Immature natural killer cell (primary cell): ENCODE measurements at regions not wholly inside any gene's neighbourhood (a gene's known extent, or its start where the extent isn't known, plus 50 kb on each side); places are given as distances from the start of the nearest gene placed in this dataset.

Experiments
- DNase-seq, 3 donors: peaks; one replicate each; pipeline ENCODE4 v3.0.0; 2022; ENCODE audit warnings: mixed read lengths in 1 of 3
- H3K27ac Mint-ChIP-seq, 6 donors: one replicate each; pipeline ENCODE4 v1.8.0; 2020; ENCODE audit warnings: mixed read lengths in 6 of 6, mild to moderate bottlenecking in 5 of 6, inconsistent platforms in 4 of 6, moderate library complexity in 3 of 6
- H3K27me3 Mint-ChIP-seq, 3 donors: one replicate each; pipeline ENCODE4 v1.8.0; 2020 to 2021; ENCODE audit warnings: low read depth in 3 of 3, mild to moderate bottlenecking in 3 of 3, mixed read lengths in 3 of 3, moderate library complexity in 3 of 3, inconsistent platforms in 1 of 3
- H3K36me3 Mint-ChIP-seq, 3 donors: one replicate each; pipeline ENCODE4 v1.8.0; 2020; ENCODE audit warnings: mixed read lengths in 3 of 3, inconsistent platforms in 2 of 3, mild to moderate bottlenecking in 2 of 3
- H3K4me1 Mint-ChIP-seq, 2 donors: one replicate each; pipeline ENCODE4 v1.8.0; 2020; ENCODE audit warnings: inconsistent platforms in 2 of 2, mild to moderate bottlenecking in 2 of 2, mixed read lengths in 2 of 2, moderate library complexity in 1 of 2
- H3K4me3 Mint-ChIP-seq, 5 donors: one replicate each; pipeline ENCODE4 v1.8.0; 2020; ENCODE audit warnings: mild to moderate bottlenecking in 5 of 5, mixed read lengths in 5 of 5, inconsistent platforms in 3 of 5, moderate library complexity in 3 of 5
- H3K9me3 Mint-ChIP-seq, 6 donors: one replicate each; pipeline ENCODE4 v1.8.0; 2020; ENCODE audit warnings: mild to moderate bottlenecking in 6 of 6, mixed read lengths in 6 of 6, inconsistent platforms in 4 of 6, moderate library complexity in 3 of 6

DNA sequence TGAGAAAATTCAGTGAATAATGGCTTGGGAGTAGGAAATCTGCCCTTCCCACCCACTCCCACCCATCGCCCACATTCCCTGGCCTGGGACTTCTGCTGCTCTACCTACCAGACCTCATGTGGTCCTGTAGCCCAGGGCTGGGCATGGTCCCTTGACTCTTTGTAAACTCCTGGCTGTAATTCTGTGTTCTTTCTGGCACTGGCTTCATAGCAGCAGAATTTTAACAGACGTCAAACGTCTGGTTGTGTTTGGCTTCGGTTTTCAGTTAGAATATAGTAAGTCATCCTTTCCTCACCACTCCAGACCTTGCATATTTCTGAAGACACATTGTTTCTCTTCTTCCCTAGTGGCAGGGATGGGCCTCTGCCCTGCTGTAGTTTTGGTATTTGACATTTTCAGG is 210.6 kb downstream of the CSNK2A3 start:
- peaks cover 0 to 2% (median 0%) of the 10 kb centered on the region in 3 donors for H3K27me3 Mint-ChIP-seq
- H3K36me3 Mint-ChIP-seq, result no peaks in the 10 kb centered on the region
- H3K27ac Mint-ChIP-seq, result no peak overlapping the region
- H3K4me3 Mint-ChIP-seq, result no peak overlapping the region
- H3K9me3 Mint-ChIP-seq, result peaks cover 0 to 2% (median 0%) of the 10 kb centered on the region in 6 donors
- DNase-seq, result no peak
- H3K4me1 Mint-ChIP-seq, result no peaks in the 10 kb centered on the region

DNA sequence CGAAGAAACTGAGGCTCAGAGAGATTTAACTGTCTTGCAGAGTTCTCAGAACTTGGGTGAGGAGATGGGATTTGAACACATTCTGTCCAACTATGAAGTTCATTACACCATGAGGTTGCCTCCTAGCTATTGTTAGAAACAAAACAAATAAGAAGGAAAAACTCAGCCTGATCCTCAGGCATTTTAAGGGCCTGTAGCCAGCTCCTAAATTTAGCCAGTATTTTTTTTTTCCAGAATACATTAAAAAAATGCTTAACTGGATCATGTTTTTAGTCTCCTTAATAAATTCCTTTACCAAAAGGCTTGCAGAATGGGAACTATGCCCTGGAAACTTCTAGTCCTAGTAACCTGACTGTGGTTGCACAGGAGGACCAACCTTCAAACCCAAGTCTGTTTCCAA is 212.0 kb downstream of the CSNK2A3 start:
- no peak overlapping the region for H3K27ac Mint-ChIP-seq
- no peaks in the 10 kb centered on the region for H3K4me1 Mint-ChIP-seq
- H3K27me3 Mint-ChIP-seq, result peaks cover 0 to 3% (median 0%) of the 10 kb centered on the region in 3 donors
- no peak overlapping the region for H3K4me3 Mint-ChIP-seq
- DNase-seq, result no peak
- peaks cover 0 to 2% (median 0%) of the 10 kb centered on the region in 6 donors for H3K9me3 Mint-ChIP-seq
- no peaks in the 10 kb centered on the region for H3K36me3 Mint-ChIP-seq

DNA sequence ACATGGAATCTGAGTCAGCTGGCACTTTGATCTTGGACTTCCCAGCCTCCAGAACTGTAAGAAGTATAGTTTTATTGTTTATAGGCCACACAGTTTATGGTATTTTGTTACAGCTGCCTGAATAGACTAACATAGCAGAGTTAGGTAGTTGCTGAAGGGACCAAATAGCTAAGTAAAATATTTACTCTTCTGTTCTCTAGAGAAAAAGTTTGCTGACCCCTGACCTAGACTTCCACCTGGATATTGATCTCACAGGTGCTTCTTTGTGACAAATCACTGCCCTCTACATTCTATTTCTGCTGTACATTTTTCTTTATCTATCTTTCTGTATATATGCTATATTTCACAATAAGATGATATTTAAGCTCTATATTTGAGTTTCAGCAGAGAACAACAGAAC is 212.5 kb downstream of the CSNK2A3 start:
- no peak for DNase-seq
- no peaks in the 10 kb centered on the region for H3K4me1 Mint-ChIP-seq
- H3K36me3 Mint-ChIP-seq, result no peaks in the 10 kb centered on the region
- H3K27ac Mint-ChIP-seq, result no peak overlapping the region
- peaks cover 0 to 2% (median 0%) of the 10 kb centered on the region in 6 donors for H3K9me3 Mint-ChIP-seq
- no peak overlapping the region for H3K4me3 Mint-ChIP-seq
- H3K27me3 Mint-ChIP-seq, result peaks cover 0 to 3% (median 0%) of the 10 kb centered on the region in 3 donors

DNA sequence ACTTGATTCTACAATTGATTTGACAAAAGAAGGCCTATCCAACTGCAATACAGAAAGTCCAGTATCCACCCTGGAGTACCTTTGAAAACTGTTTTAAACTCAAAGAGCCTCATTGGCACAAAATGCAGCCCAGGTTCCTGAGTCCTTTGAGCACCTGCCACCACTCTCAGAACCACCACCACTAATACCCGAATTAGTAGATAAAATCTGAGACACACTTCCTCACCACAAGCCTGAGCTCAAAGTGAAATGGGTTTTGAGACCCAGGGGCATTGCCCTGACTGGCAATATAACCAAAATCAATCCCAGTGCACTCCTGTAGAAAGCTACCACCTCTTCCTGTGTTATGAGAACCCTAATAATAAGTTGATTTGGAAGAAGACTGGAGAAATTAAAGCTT is 215.7 kb downstream of the CSNK2A3 start:
- Mint-ChIP-seq H3K36me3 (no peaks in the 10 kb centered on the region), H3K4me3 (no peak overlapping the region), H3K4me1 (no peaks in the 10 kb centered on the region), H3K27me3 (peaks cover 0 to 3% (median 3%) of the 10 kb centered on the region in 3 donors), H3K27ac (no peak overlapping the region), H3K9me3 (peaks cover 0 to 2% (median 0%) of the 10 kb centered on the region in 6 donors)
- no peak for DNase-seq

DNA sequence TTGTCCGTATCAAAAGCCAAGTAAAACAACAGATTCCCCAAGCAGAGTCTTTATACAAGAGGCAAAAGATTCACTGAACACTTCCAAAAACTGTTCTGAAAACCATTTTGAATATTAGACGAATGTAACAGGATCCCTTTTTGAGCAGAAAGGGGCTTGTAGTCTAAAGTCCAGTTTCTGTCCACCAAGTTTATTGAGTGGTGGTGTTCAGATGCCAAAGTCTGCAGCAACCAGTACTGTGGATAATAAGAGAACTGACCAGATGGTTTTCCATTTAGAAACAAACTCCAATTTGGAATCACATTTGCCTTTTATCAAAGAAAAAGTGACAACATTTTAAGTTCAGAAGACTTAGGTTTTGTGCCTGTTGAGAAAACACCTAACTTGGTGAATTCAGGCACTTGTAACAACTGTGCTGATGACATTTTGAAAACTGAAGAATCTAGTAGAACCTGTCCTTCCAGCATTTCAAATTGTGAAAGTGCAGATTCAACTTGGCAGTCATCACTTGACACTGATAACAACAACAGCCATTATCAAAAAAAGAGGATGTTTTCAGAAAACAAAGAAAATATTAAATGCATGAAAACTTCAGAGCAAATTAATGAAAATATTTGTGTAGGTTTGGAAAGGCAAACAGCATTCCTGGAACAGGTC is 217.1 kb downstream of the CSNK2A3 start:
- no peak overlapping the region for H3K27ac Mint-ChIP-seq

DNA sequence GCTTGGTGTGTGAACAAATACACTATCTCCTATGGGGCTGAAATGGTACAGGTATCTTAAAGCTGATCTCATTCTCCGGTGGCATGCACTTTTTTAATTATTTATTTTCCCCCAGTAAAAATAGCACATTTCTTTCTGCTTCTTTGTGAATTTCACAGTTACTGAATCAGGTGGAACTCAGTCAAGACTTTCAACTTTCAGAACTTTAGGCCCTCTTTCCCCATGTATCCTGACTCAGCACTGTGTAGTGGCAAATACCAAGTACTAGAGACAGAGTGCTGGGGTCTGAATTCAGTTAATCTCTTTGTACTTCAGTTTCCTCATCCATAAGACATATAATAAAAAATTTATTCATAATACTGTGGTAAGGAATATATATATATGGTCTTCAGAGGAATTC is 223.9 kb downstream of the CSNK2A3 start:
- Mint-ChIP-seq H3K27me3 (peaks cover 5 to 39% (median 12%) of the 10 kb centered on the region in 3 donors), H3K4me1 (no peaks in the 10 kb centered on the region), H3K4me3 (no peak overlapping the region), H3K27ac (no peak overlapping the region), H3K36me3 (peaks cover 0 to 4% (median 0%) of the 10 kb centered on the region in 3 donors), H3K9me3 (peaks cover 0 to 7% (median 0%) of the 10 kb centered on the region in 6 donors)
- no peak for DNase-seq

More for the DNA sequence above, 217.1 kb downstream of the CSNK2A3 start:
- no peak for DNase-seq
- no peak overlapping the region for H3K4me3 Mint-ChIP-seq
- peaks cover 2 to 5% (median 3%) of the 10 kb centered on the region in 3 donors for H3K27me3 Mint-ChIP-seq
- H3K36me3 Mint-ChIP-seq, result no peaks in the 10 kb centered on the region
- no peaks in the 10 kb centered on the region for H3K4me1 Mint-ChIP-seq
- H3K9me3 Mint-ChIP-seq, result peaks cover 0 to 2% (median 0%) of the 10 kb centered on the region in 6 donors

DNA sequence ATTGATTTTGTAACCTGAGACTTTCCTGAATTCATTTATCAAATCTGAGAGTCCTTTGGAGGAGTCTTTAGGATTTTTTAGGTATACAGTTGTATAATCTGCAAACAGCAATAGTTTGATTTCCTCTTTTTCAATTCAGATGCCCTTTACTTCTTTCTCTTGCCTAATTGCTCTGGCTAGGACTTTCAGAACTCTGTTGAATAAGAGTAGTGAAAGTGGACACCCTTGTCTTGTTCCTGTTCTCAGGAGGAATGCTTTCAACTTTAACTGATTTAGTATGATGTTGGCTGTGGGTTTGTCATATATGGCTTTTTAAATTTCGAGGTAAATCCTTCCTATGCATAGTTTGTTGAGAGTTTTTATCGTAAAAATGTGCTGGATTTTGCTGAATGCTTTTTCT is 227.4 kb downstream of the CSNK2A3 start:
- H3K27me3 Mint-ChIP-seq, result peaks cover 3 to 38% (median 9%) of the 10 kb centered on the region in 3 donors
- no peak overlapping the region for H3K4me3 Mint-ChIP-seq
- DNase-seq, result no peak
- H3K36me3 Mint-ChIP-seq, result peaks cover 0 to 4% (median 0%) of the 10 kb centered on the region in 3 donors
- H3K9me3 Mint-ChIP-seq, result peaks cover 0 to 7% (median 0%) of the 10 kb centered on the region in 6 donors
- no peaks in the 10 kb centered on the region for H3K4me1 Mint-ChIP-seq
- no peak overlapping the region for H3K27ac Mint-ChIP-seq

DNA sequence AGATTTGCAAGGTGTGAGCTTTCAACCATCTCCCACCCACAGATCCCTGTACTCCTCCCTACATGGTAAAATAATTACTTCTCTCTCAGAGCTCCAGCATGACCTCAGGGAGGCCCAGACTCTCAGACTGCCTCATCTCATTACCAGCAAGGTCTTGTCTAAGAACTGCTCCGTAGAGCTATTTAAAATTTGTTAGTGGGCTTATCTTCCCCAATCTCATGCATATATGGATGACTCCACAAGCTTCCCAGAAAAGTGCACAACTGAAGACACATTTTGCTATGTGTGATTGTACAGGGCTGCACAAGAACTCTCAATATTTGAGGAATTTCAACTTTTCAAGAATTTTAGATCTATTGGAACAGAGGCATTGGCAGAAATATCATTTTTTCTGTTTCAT is 230.3 kb downstream of the CSNK2A3 start:
- Mint-ChIP-seq H3K27me3 (peaks cover 3 to 28% (median 5%) of the 10 kb centered on the region in 3 donors), H3K27ac (no peak overlapping the region), H3K9me3 (no peaks in the 10 kb centered on the region), H3K4me3 (no peak overlapping the region), H3K4me1 (no peaks in the 10 kb centered on the region), H3K36me3 (no peaks in the 10 kb centered on the region)
- DNase-seq, result no peak

DNA sequence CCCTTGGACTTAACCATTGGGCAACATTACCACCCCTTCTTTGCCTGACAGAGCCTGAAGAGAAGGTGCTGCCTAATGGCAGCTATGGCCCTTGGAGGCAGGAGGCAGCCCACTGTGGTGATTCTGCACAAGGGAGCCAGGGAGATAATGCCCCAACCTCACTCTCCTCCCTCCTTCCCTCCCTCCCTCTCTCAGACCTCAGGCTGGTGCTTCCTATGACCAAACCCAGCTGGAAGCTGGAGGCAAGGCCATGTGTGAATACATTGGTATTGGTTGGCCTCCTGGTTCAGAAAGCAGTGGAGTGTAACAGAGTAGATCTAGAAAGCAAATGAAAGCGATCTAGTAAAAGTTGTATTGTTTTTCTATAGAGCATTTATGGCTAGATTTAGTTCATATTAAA is 233.1 kb downstream of the CSNK2A3 start:
- H3K27me3 Mint-ChIP-seq, result peaks cover 0 to 13% (median 1%) of the 10 kb centered on the region in 3 donors
- no peak overlapping the region for H3K27ac Mint-ChIP-seq
- H3K36me3 Mint-ChIP-seq, result no peaks in the 10 kb centered on the region
- H3K4me3 Mint-ChIP-seq, result no peak overlapping the region
- peaks cover 0 to 5% (median 0%) of the 10 kb centered on the region in 6 donors for H3K9me3 Mint-ChIP-seq
- H3K4me1 Mint-ChIP-seq, result no peaks in the 10 kb centered on the region
- DNase-seq, result no peak

DNA sequence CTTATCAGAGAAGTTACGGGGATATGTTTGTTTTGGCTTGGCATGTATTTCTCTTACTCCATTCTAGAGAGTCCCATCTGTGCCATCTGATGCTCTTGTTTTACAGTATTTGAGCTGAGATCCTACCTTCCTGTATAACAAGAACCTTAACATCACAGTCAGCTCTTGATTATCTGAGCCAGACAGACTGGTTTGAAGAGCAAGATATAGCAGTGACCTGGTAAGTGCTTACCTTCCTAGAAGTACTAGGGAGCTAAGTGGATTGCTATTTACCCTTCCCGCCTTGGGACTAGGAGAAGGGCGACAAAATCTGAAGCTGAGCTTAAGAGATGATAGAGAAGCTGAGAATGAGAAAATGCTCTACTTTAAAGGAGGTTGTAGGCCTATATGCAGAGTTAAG is 235.3 kb downstream of the CSNK2A3 start:
- peaks cover 0 to 4% (median 0%) of the 10 kb centered on the region in 3 donors for H3K27me3 Mint-ChIP-seq
- H3K4me3 Mint-ChIP-seq, result no peak overlapping the region
- H3K4me1 Mint-ChIP-seq, result no peaks in the 10 kb centered on the region
- H3K27ac Mint-ChIP-seq, result no peak overlapping the region
- peaks cover 0 to 3% (median 0%) of the 10 kb centered on the region in 3 donors for H3K36me3 Mint-ChIP-seq
- no peak for DNase-seq
- H3K9me3 Mint-ChIP-seq, result peaks cover 3 to 18% (median 7%) of the 10 kb centered on the region in 6 donors

DNA sequence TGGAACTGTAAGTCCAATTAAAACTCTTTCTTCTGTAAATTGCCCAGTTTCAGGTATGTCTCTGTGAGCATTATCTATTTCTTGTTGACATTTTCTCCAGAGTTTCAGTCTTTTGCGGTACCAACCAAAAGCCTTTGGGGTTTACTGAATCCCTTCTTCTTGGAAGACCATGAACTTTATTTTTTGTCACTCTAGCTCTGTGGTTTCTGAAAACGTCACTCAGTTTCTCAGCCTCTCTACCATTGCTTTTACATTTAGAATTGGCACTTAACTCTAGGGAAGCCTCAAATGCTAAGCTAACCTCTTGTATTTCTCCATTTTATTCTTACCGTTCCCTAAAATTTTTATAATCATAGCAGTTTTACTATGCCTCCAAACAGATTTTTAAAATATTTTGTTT is 237.6 kb downstream of the CSNK2A3 start:
- no peaks in the 10 kb centered on the region for H3K4me1 Mint-ChIP-seq
- no peak for DNase-seq
- H3K27ac Mint-ChIP-seq, result no peak overlapping the region
- peaks cover 2 to 6% (median 4%) of the 10 kb centered on the region in 3 donors for H3K27me3 Mint-ChIP-seq
- H3K9me3 Mint-ChIP-seq, result peaks cover 3 to 18% (median 7%) of the 10 kb centered on the region in 6 donors
- no peak overlapping the region for H3K4me3 Mint-ChIP-seq
- H3K36me3 Mint-ChIP-seq, result peaks cover 0 to 3% (median 0%) of the 10 kb centered on the region in 3 donors

DNA sequence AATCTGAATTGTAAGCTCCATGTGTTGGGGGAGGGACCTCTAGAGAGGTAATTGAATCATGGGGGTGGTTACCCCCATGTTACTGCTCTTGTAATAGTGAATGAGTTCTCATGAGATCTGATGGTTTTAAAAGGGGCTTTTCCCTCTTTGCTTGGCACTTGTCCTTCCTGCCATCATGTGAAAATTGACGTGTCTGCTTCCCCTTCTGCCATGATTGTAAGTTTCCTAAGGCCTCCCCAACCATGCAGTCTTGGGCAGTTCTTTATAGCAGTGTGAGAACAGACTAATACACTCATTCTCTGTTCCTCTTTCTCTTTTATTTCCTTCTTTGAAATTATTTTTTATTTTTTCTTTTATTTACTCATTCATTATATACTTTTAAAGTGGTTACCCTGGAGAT is 239.4 kb downstream of the CSNK2A3 start:
- Mint-ChIP-seq H3K4me1 (no peaks in the 10 kb centered on the region), H3K9me3 (peaks cover 3 to 18% (median 7%) of the 10 kb centered on the region in 6 donors), H3K27me3 (peaks cover 2 to 10% (median 6%) of the 10 kb centered on the region in 3 donors)

DNA sequence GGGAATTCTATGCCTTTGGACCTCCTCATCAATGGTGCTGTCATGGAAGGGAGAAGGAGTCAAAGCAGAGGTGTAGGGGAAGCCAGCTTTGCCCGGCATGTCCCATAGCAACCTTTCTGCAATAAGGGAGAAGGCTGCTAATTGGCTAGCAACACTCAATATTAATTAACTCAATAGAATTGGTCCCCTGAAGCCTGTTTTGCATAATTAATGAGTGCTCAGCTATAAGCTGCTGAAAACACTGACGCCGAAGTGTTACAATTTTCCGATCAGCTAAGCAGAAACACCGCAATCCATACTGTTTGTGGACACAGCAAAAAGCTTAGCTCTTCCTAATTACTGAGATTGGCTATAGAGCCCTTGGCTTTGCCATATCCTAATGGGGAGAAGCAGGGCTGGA is 245.0 kb downstream of the CSNK2A3 start:
- no peaks in the 10 kb centered on the region for H3K4me1 Mint-ChIP-seq
- no peaks in the 10 kb centered on the region for H3K36me3 Mint-ChIP-seq
- H3K9me3 Mint-ChIP-seq, result peaks cover 0 to 3% (median under 1%) of the 10 kb centered on the region in 6 donors
- H3K4me3 Mint-ChIP-seq, result no peak overlapping the region
- H3K27ac Mint-ChIP-seq, result no peak overlapping the region
- peaks cover 2 to 18% (median 9%) of the 10 kb centered on the region in 3 donors for H3K27me3 Mint-ChIP-seq
- no peak for DNase-seq

More for the DNA sequence above, 239.4 kb downstream of the CSNK2A3 start:
- Mint-ChIP-seq H3K36me3 (peaks cover 0 to 3% (median 0%) of the 10 kb centered on the region in 3 donors), H3K4me3 (no peak overlapping the region), H3K27ac (no peak overlapping the region)
- no peak for DNase-seq

DNA sequence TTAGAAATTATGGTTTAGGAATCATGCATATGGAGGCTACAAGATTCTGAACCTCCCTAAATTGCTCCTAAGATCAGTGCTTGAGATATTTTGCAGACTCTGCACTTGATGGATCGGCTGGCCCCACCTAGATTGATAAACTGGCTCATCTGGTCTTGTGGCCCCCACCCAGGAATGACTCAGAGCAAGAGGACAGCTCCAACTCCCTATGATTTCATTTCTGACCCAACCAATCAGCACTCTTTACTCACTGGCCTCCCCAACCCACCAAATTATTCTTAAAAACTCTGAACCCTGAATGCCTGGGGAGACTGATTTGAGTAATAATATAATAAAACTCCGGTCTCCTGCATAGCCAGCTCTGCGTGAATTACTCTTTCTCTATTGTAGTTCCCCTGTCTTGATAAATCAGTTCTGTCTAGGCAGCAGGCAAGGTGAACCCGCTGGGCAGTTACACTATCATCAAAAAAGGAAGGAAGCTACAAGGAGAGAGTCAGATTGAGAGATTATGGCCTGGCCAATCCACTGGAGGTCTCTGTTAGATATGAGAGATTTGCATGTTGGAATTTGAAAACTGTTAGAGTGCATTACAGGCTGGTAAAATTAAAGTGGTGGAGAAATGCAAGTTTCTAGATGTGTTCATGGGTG is 245.8 kb downstream of the CSNK2A3 start:
- Mint-ChIP-seq H3K36me3 (no peaks in the 10 kb centered on the region), H3K9me3 (peaks cover 0 to 6% (median 0%) of the 10 kb centered on the region in 6 donors), H3K4me1 (no peaks in the 10 kb centered on the region), H3K4me3 (no peak overlapping the region), H3K27me3 (peaks cover 2 to 18% (median 9%) of the 10 kb centered on the region in 3 donors), H3K27ac (no peak overlapping the region)
- no peak for DNase-seq
